Gastrocnemius medialis (tissue), 4 donors: ENCODE measurements at regions not wholly inside any gene's neighbourhood (a gene's known extent, or its start where the extent isn't known, plus 50 kb on each side); places are given as distances from the start of the nearest gene placed in this dataset.

ENCODE experiments used
- ATAC-seq, 2 donors: fragments of 150-250 bp; one replicate each; pipeline ENCODE4 v1.9.1; 2016
- DNase-seq, 2 donors: peaks; one replicate each; pipeline ENCODE4 v3.0.0-alpha.2; 2019
- H3K27ac ChIP-seq, 4 donors: fragments of 200-600 bp; sonication (generic); 1 replicate in 1 of 4; 2 replicates in 3 of 4; pipeline ENCODE4 v1.5.1; 2016 to 2018; ENCODE audit warnings: mild to moderate bottlenecking in 2 of 4, moderate library complexity in 1 of 4
- H3K27me3 ChIP-seq, 3 donors: fragments of 200-600 bp; sonication (generic) in 2 of 3; 1 replicate in 1 of 3; 2 replicates in 2 of 3; pipeline versions ENCODE4 v1.5.1 to v1.6.0; 2016 to 2019; ENCODE audit warnings: mild to moderate bottlenecking in 1 of 3, moderate library complexity in 1 of 3
- H3K36me3 ChIP-seq, 2 donors: fragments of 200-600 bp; sonication (generic) in 1 of 2; one replicate each; pipeline ENCODE4 v1.5.1; 2017 to 2018
- H3K4me1 ChIP-seq, 2 donors: fragments of 200-600 bp; sonication (generic) in 1 of 2; one replicate each; pipeline ENCODE4 v1.5.1; 2016 to 2017; ENCODE audit warnings: mild to moderate bottlenecking in 2 of 2
- H3K4me3 ChIP-seq, 4 donors: fragments of 200-600 bp; sonication (generic) in 3 of 4; 1 replicate in 1 of 4; 2 replicates in 3 of 4; pipeline ENCODE4 v1.5.1; 2016 to 2019; ENCODE audit warnings: mild to moderate bottlenecking in 2 of 4
- H3K9me3 ChIP-seq, 3 donors: fragments of 200-600 bp; sonication (generic) in 2 of 3; 1 replicate in 1 of 3; 2 replicates in 2 of 3; pipeline ENCODE4 v1.5.1; 2016 to 2019
- CTCF ChIP-seq, 5 experiments: fragments of 450-650 bp in 3 of 5; fragments of 200-600 bp in 2 of 5; sonication (generic) in 2 of 5; IDR thresholded peaks in 4 of 5; conservative IDR thresholded peaks in 1 of 5; 1 replicate in 4 of 5; 2 replicates in 1 of 5; pipeline ENCODE4 v1.5.1; 2016 to 2019; ENCODE audit warnings: antibody characterized with exemption in 5 of 5, mild to moderate bottlenecking in 3 of 5, moderate library complexity in 3 of 5
- POLR2A ChIP-seq, 2 donors: fragments of 450-650 bp; IDR thresholded peaks; one replicate each; pipeline ENCODE4 v1.6.1; 2017; ENCODE audit warnings: antibody characterized with exemption in 2 of 2, mild to moderate bottlenecking in 2 of 2, moderate library complexity in 2 of 2
- in situ Hi-C, 4 donors: fragments of 200-750 bp; cut with MboI; loops; one replicate each; pipeline versions ENCODE4 v1.15.0 to v1.8.0; 2017; ENCODE audit warnings: low sequenced_read_pairs in 4 of 4
- intact Hi-C: fragments of 100-400 bp; cut with DNase I; formaldehyde crosslinking; loops from one replicate; pipeline ENCODE4 v1.15.1; 2023; ENCODE audit warnings: low total_unique reads

- no peak for DNase-seq
- Histone ChIP-seq H3K36me3 (no peaks in the 10 kb centered on the region), H3K4me1 (no peaks in the 10 kb centered on the region), H3K4me3 (no peak overlapping the region), H3K27me3 (peaks cover 0 to 22% (median 6%) of the 10 kb centered on the region in 3 donors), H3K9me3 (no peaks in the 10 kb centered on the region), H3K27ac (no peak overlapping the region)
- TF ChIP-seq CTCF (IDR thresholded peaks at IDR 0.05 in 4 of 5, conservative IDR thresholded peaks at IDR 0.05 in 1 of 5) (no peak), POLR2A (IDR thresholded peaks at IDR 0.05) (no peak)
- in situ Hi-C loops (no loop called here), intact Hi-C loops (no loop called here)
- ATAC-seq = no peak
Measured at GRCh38 chr16:86067936-86068335, 169.0 kb downstream of the IRF8 start.

GRCh38 chr16:86068722-86069121 lies 169.8 kb downstream of the IRF8 start:
- Histone ChIP-seq H3K4me1 (no peaks in the 10 kb centered on the region), H3K27me3 (peaks cover 0 to 22% (median 6%) of the 10 kb centered on the region in 3 donors), H3K9me3 (no peaks in the 10 kb centered on the region), H3K4me3 (no peak overlapping the region), H3K27ac (no peak overlapping the region), H3K36me3 (no peaks in the 10 kb centered on the region)
- in situ Hi-C loops = no loop called here
- TF ChIP-seq POLR2A (IDR thresholded peaks at IDR 0.05) (no peak), CTCF (IDR thresholded peaks at IDR 0.05 in 4 of 5, conservative IDR thresholded peaks at IDR 0.05 in 1 of 5) (no peak)
- ATAC-seq = no peak
- intact Hi-C loops = no loop called here
- no peak for DNase-seq

- H3K27me3 ChIP-seq = peaks cover 0 to 26% (median 11%) of the 10 kb centered on the region in 3 donors
- in situ Hi-C loops = loop anchor here in 2 of 4 donors (10.0 kb wide), 2 partner anchors 445 to 455 kb away; partner anchors contain the start of gene FOXF1 (in 1 of the 2)
- H3K36me3 ChIP-seq = no peaks in the 10 kb centered on the region
- intact Hi-C loops = loop anchor here (5.0 kb wide), 1 partner anchor 447 kb away; no protein-coding TSS in a partner anchor
- TF ChIP-seq CTCF (IDR thresholded peaks at IDR 0.05 in 4 of 5, conservative IDR thresholded peaks at IDR 0.05 in 1 of 5) (no peak), POLR2A (IDR thresholded peaks at IDR 0.05) (no peak)
- H3K4me1 ChIP-seq = no peaks in the 10 kb centered on the region
- no peaks in the 10 kb centered on the region for H3K9me3 ChIP-seq
- DNase-seq = no peak
- H3K4me3 ChIP-seq = no peak overlapping the region
- no peak overlapping the region for H3K27ac ChIP-seq
- no peak for ATAC-seq
Measured at GRCh38 chr16:86069736-86070298, 170.9 kb downstream of the IRF8 start.

- no peaks in the 10 kb centered on the region for H3K4me1 ChIP-seq
- intact Hi-C loops (loop anchor here (5.0 kb wide), 1 partner anchor 447 kb away; no protein-coding TSS in a partner anchor), in situ Hi-C loops (loop anchor here in 2 of 4 donors (10.0 kb wide), 2 partner anchors 444 to 454 kb away; partner anchors contain the start of gene FOXF1 (in 1 of the 2))
- DNase-seq = no peak
- H3K27me3 ChIP-seq = peaks cover 0 to 24% (median 11%) of the 10 kb centered on the region in 3 donors
- H3K4me3 ChIP-seq = no peak overlapping the region
- ATAC-seq = no peak
- no peaks in the 10 kb centered on the region for H3K9me3 ChIP-seq
- H3K27ac ChIP-seq = no peak overlapping the region
- no peaks in the 10 kb centered on the region for H3K36me3 ChIP-seq
- TF ChIP-seq POLR2A (IDR thresholded peaks at IDR 0.05) = no peak
- no peak for TF ChIP-seq CTCF (IDR thresholded peaks at IDR 0.05 in 4 of 5, conservative IDR thresholded peaks at IDR 0.05 in 1 of 5)
Measured at GRCh38 chr16:86070484-86070883, 171.5 kb downstream of the IRF8 start.
